ENCODE measurements at regions not wholly inside any gene's neighbourhood (a gene's known extent, or its start where the extent isn't known, plus 50 kb on each side); places are given as distances from the start of the nearest gene placed in this dataset.

GRCh38 chr9:115739096-115739875 lies 414.3 kb upstream of the PAPPA start:
- Mint-ChIP-seq H3K4me1 (ENCODE audit: low read depth) (no peaks in the 10 kb centered on the region), H3K36me3 (ENCODE audit: low read depth) (no peaks in the 10 kb centered on the region), H3K9me3 (no peaks in the 10 kb centered on the region), H3K4me3 (no peak overlapping the region), H3K27me3 (ENCODE audit: low read depth) (no peaks in the 10 kb centered on the region), H3K27ac (no peak overlapping the region)

GRCh38 chr9:115740986-115741385 lies 412.6 kb upstream of the PAPPA start:
- Mint-ChIP-seq H3K36me3 (ENCODE audit: low read depth) (no peaks in the 10 kb centered on the region), H3K9me3 (no peaks in the 10 kb centered on the region), H3K27me3 (ENCODE audit: low read depth) (no peaks in the 10 kb centered on the region), H3K4me1 (ENCODE audit: low read depth) (no peaks in the 10 kb centered on the region), H3K27ac (no peak overlapping the region), H3K4me3 (no peak overlapping the region)

- H3K4me1 Mint-ChIP-seq (ENCODE audit: low read depth), result no peaks in the 10 kb centered on the region
- H3K27ac Mint-ChIP-seq, result no peak overlapping the region
- H3K36me3 Mint-ChIP-seq (ENCODE audit: low read depth), result no peaks in the 10 kb centered on the region
- H3K27me3 Mint-ChIP-seq (ENCODE audit: low read depth), result no peaks in the 10 kb centered on the region
- H3K4me3 Mint-ChIP-seq, result no peak overlapping the region
- no peaks in the 10 kb centered on the region for H3K9me3 Mint-ChIP-seq
Observed at GRCh38 chr9:115743709-115744605, 409.6 kb upstream of the PAPPA start.

GRCh38 chr9:115746496-115746895 lies 407.1 kb upstream of the PAPPA start:
- Mint-ChIP-seq H3K4me1 (ENCODE audit: low read depth) (no peaks in the 10 kb centered on the region), H3K36me3 (ENCODE audit: low read depth) (no peaks in the 10 kb centered on the region), H3K27me3 (ENCODE audit: low read depth) (no peaks in the 10 kb centered on the region), H3K27ac (no peak overlapping the region), H3K4me3 (no peak overlapping the region), H3K9me3 (no peaks in the 10 kb centered on the region)

- H3K4me1 Mint-ChIP-seq (ENCODE audit: low read depth), result no peaks in the 10 kb centered on the region
- H3K27ac Mint-ChIP-seq, result no peak overlapping the region
- H3K4me3 Mint-ChIP-seq, result no peak overlapping the region
- H3K27me3 Mint-ChIP-seq (ENCODE audit: low read depth), result no peaks in the 10 kb centered on the region
- H3K9me3 Mint-ChIP-seq, result no peaks in the 10 kb centered on the region
- no peaks in the 10 kb centered on the region for H3K36me3 Mint-ChIP-seq (ENCODE audit: low read depth)
Observed at GRCh38 chr9:115747731-115748130, 405.9 kb upstream of the PAPPA start.

GRCh38 chr9:115756736-115757135 lies 396.9 kb upstream of the PAPPA start:
- H3K4me1 Mint-ChIP-seq (ENCODE audit: low read depth), result no peaks in the 10 kb centered on the region
- H3K27me3 Mint-ChIP-seq (ENCODE audit: low read depth), result no peaks in the 10 kb centered on the region
- H3K36me3 Mint-ChIP-seq (ENCODE audit: low read depth), result no peaks in the 10 kb centered on the region
- H3K27ac Mint-ChIP-seq, result no peak overlapping the region
- no peaks in the 10 kb centered on the region for H3K9me3 Mint-ChIP-seq
- H3K4me3 Mint-ChIP-seq, result no peak overlapping the region

- no peaks in the 10 kb centered on the region for H3K36me3 Mint-ChIP-seq (ENCODE audit: low read depth)
- no peaks in the 10 kb centered on the region for H3K9me3 Mint-ChIP-seq
- H3K4me3 Mint-ChIP-seq, result no peak overlapping the region
- no peak overlapping the region for H3K27ac Mint-ChIP-seq
- no peaks in the 10 kb centered on the region for H3K4me1 Mint-ChIP-seq (ENCODE audit: low read depth)
- H3K27me3 Mint-ChIP-seq (ENCODE audit: low read depth), result no peaks in the 10 kb centered on the region
Observed at GRCh38 chr9:115757461-115757860, 396.1 kb upstream of the PAPPA start.

GRCh38 chr9:115758441-115758840 lies 395.1 kb upstream of the PAPPA start:
- Mint-ChIP-seq H3K27me3 (ENCODE audit: low read depth) (no peaks in the 10 kb centered on the region), H3K4me3 (no peak overlapping the region), H3K36me3 (ENCODE audit: low read depth) (no peaks in the 10 kb centered on the region), H3K4me1 (ENCODE audit: low read depth) (no peaks in the 10 kb centered on the region), H3K27ac (no peak overlapping the region), H3K9me3 (no peaks in the 10 kb centered on the region)

- no peaks in the 10 kb centered on the region for H3K36me3 Mint-ChIP-seq (ENCODE audit: low read depth)
- no peak overlapping the region for H3K27ac Mint-ChIP-seq
Observed at GRCh38 chr9:115759426-115759825, 394.2 kb upstream of the PAPPA start.

GRCh38 chr9:115764645-115765044 lies 388.9 kb upstream of the PAPPA start:
- Mint-ChIP-seq H3K36me3 (ENCODE audit: low read depth) (no peaks in the 10 kb centered on the region), H3K4me3 (no peak overlapping the region), H3K9me3 (no peaks in the 10 kb centered on the region), H3K27me3 (ENCODE audit: low read depth) (no peaks in the 10 kb centered on the region), H3K4me1 (ENCODE audit: low read depth) (no peaks in the 10 kb centered on the region), H3K27ac (no peak overlapping the region)

More at GRCh38 chr9:115759426-115759825, 394.2 kb upstream of the PAPPA start:
- H3K4me3 Mint-ChIP-seq, result no peak overlapping the region
- no peaks in the 10 kb centered on the region for H3K27me3 Mint-ChIP-seq (ENCODE audit: low read depth)
- no peaks in the 10 kb centered on the region for H3K9me3 Mint-ChIP-seq
- no peaks in the 10 kb centered on the region for H3K4me1 Mint-ChIP-seq (ENCODE audit: low read depth)

- Mint-ChIP-seq H3K4me1 (ENCODE audit: low read depth) (no peaks in the 10 kb centered on the region), H3K9me3 (no peaks in the 10 kb centered on the region), H3K27ac (no peak overlapping the region), H3K27me3 (ENCODE audit: low read depth) (no peaks in the 10 kb centered on the region), H3K36me3 (ENCODE audit: low read depth) (no peaks in the 10 kb centered on the region), H3K4me3 (no peak overlapping the region)
Observed at GRCh38 chr9:115765060-115765459, 388.5 kb upstream of the PAPPA start.

- Mint-ChIP-seq H3K36me3 (ENCODE audit: low read depth) (no peaks in the 10 kb centered on the region), H3K27me3 (ENCODE audit: low read depth) (no peaks in the 10 kb centered on the region), H3K9me3 (no peaks in the 10 kb centered on the region), H3K4me1 (ENCODE audit: low read depth) (no peaks in the 10 kb centered on the region), H3K4me3 (no peak overlapping the region), H3K27ac (no peak overlapping the region)
Observed at GRCh38 chr9:115766370-115766955, 387.1 kb upstream of the PAPPA start.

GRCh38 chr9:115770521-115770920 lies 383.1 kb upstream of the PAPPA start:
- no peaks in the 10 kb centered on the region for H3K36me3 Mint-ChIP-seq (ENCODE audit: low read depth)
- H3K9me3 Mint-ChIP-seq, result no peaks in the 10 kb centered on the region
- H3K27ac Mint-ChIP-seq, result no peak overlapping the region
- no peaks in the 10 kb centered on the region for H3K4me1 Mint-ChIP-seq (ENCODE audit: low read depth)
- no peaks in the 10 kb centered on the region for H3K27me3 Mint-ChIP-seq (ENCODE audit: low read depth)
- H3K4me3 Mint-ChIP-seq, result no peak overlapping the region

GRCh38 chr9:115775659-115776058 lies 377.9 kb upstream of the PAPPA start:
- Mint-ChIP-seq H3K36me3 (ENCODE audit: low read depth) (no peaks in the 10 kb centered on the region), H3K9me3 (no peaks in the 10 kb centered on the region), H3K4me3 (no peak overlapping the region)

GRCh38 chr9:115777610-115778009 lies 376.0 kb upstream of the PAPPA start:
- Mint-ChIP-seq H3K27ac (no peak overlapping the region), H3K9me3 (no peaks in the 10 kb centered on the region), H3K27me3 (ENCODE audit: low read depth) (no peaks in the 10 kb centered on the region), H3K4me3 (no peak overlapping the region), H3K36me3 (ENCODE audit: low read depth) (no peaks in the 10 kb centered on the region), H3K4me1 (ENCODE audit: low read depth) (no peaks in the 10 kb centered on the region)

More at GRCh38 chr9:115775659-115776058, 377.9 kb upstream of the PAPPA start:
- Mint-ChIP-seq H3K27me3 (ENCODE audit: low read depth) (no peaks in the 10 kb centered on the region), H3K4me1 (ENCODE audit: low read depth) (no peaks in the 10 kb centered on the region), H3K27ac (no peak overlapping the region)
